H9 (cell line): ENCODE measurements at regions not wholly inside any gene's neighbourhood (a gene's known extent, or its start where the extent isn't known, plus 50 kb on each side); places are given as distances from the start of the nearest gene placed in this dataset.

Source experiments
- DNase-seq: peaks from one replicate; pipeline ENCODE4 v3.0.0-alpha.2; 2017
- H2AFZ ChIP-seq: one replicate; pipeline ENCODE4 v1.6.1; 2013; ENCODE audit warnings: mild to moderate bottlenecking, low read length, control low read depth, moderate library complexity
- H2AK5ac ChIP-seq: 2 replicates; pipeline ENCODE4 v1.6.1; 2013; ENCODE audit warnings: low read length, control low read depth, mixed read lengths; ENCODE audit not compliant: insufficient read length
- H2BK120ac ChIP-seq: one replicate; pipeline ENCODE4 v1.6.1; 2013; ENCODE audit warnings: low read depth, mild to moderate bottlenecking, low read length, control low read depth, inconsistent platforms; ENCODE audit not compliant: poor library complexity, severe bottlenecking
- H2BK12ac ChIP-seq: 2 replicates; pipeline ENCODE4 v1.6.1; 2013; ENCODE audit warnings: low read length, control low read depth, mixed read lengths, low read depth; ENCODE audit not compliant: insufficient read length
- H2BK15ac ChIP-seq: 2 replicates; pipeline ENCODE4 v1.6.1; 2013; ENCODE audit warnings: low read depth, low read length, control low read depth
- H2BK20ac ChIP-seq: one replicate; pipeline ENCODE4 v1.6.1; 2013; ENCODE audit warnings: low read depth, mild to moderate bottlenecking, low read length, control low read depth, inconsistent platforms; ENCODE audit not compliant: poor library complexity, severe bottlenecking
- H2BK5ac ChIP-seq: 2 replicates; pipeline ENCODE4 v1.6.1; 2013; ENCODE audit warnings: low read length, control low read depth, mixed read lengths; ENCODE audit not compliant: insufficient read length
- H3K14ac ChIP-seq: 2 replicates; pipeline ENCODE4 v1.6.1; 2013; ENCODE audit warnings: low read length, control low read depth; ENCODE audit not compliant: insufficient read depth
- H3K18ac ChIP-seq: 2 replicates; pipeline ENCODE4 v1.6.1; 2013; ENCODE audit warnings: low read depth, mild to moderate bottlenecking, mixed read lengths, low read length, control low read depth; ENCODE audit not compliant: insufficient read length
- H3K23ac ChIP-seq: 2 replicates; pipeline ENCODE4 v1.6.1; 2013; ENCODE audit warnings: low read length, control low read depth, mixed read lengths, low read depth; ENCODE audit not compliant: insufficient read length
- H3K23me2 ChIP-seq: 2 replicates; pipeline ENCODE4 v1.6.1; 2013; ENCODE audit warnings: low read depth, mild to moderate bottlenecking, mixed read lengths, low read length, control low read depth; ENCODE audit not compliant: insufficient read length, poor library complexity, severe bottlenecking
- H3K27ac ChIP-seq: 2 replicates; pipeline ENCODE4 v1.5.1; 2013; ENCODE audit warnings: low read length, control low read depth, mixed read lengths, low read depth; ENCODE audit not compliant: insufficient read length
- H3K27me3 ChIP-seq: 2 replicates; pipeline ENCODE4 v1.6.1; 2013; ENCODE audit warnings: low read length, control low read depth, inconsistent platforms; ENCODE audit not compliant: insufficient read depth
- H3K4ac ChIP-seq: 2 replicates; pipeline ENCODE4 v1.6.1; 2013; ENCODE audit warnings: low read depth, mild to moderate bottlenecking, control low read depth, inconsistent platforms, low read length, moderate library complexity
- H3K4me1 ChIP-seq: 2 replicates; pipeline ENCODE4 v1.6.1; 2013; ENCODE audit warnings: low read length, control low read depth, inconsistent platforms; ENCODE audit not compliant: insufficient read depth
- H3K4me2 ChIP-seq: 2 replicates; pipeline ENCODE4 v1.6.1; 2013; ENCODE audit warnings: low read length, control low read depth, mixed read lengths; ENCODE audit not compliant: insufficient read length, insufficient read depth
- H3K56ac ChIP-seq: 2 replicates; pipeline ENCODE4 v1.6.1; 2013; ENCODE audit warnings: low read depth, mild to moderate bottlenecking, mixed read lengths, low read length, control low read depth; ENCODE audit not compliant: insufficient read length
- H3K79me1 ChIP-seq: 2 replicates; pipeline ENCODE4 v1.6.1; 2013; ENCODE audit warnings: low read depth, mild to moderate bottlenecking, moderate library complexity, low read length, control low read depth, inconsistent platforms; ENCODE audit not compliant: insufficient read depth, poor library complexity, severe bottlenecking
- H3K79me2 ChIP-seq: 2 replicates; pipeline ENCODE4 v1.6.1; 2013; ENCODE audit warnings: low read length, control low read depth, inconsistent platforms; ENCODE audit not compliant: insufficient read depth
- H3K9ac ChIP-seq: 2 replicates; pipeline ENCODE4 v1.6.1; 2013; ENCODE audit warnings: low read length, control low read depth, mixed read lengths; ENCODE audit not compliant: insufficient read length; ENCODE audit errors: extremely low read depth
- H3K9me3 ChIP-seq: one replicate; pipeline ENCODE4 v1.6.1; 2013; ENCODE audit warnings: low read depth, low read length, inconsistent platforms; ENCODE audit not compliant: control insufficient read depth
- H3T11ph ChIP-seq: one replicate; pipeline ENCODE4 v1.6.1; 2013; ENCODE audit warnings: mild to moderate bottlenecking, low read length, control low read depth, inconsistent platforms
- H4K20me1 ChIP-seq: one replicate; pipeline ENCODE4 v1.6.1; 2013; ENCODE audit not compliant: control insufficient read depth, insufficient read length, insufficient read depth
- H4K5ac ChIP-seq: 2 replicates; pipeline ENCODE4 v1.6.1; 2013; ENCODE audit warnings: low read depth, mild to moderate bottlenecking, mixed read lengths, low read length, control low read depth; ENCODE audit not compliant: insufficient read length
- H4K8ac ChIP-seq: replicated peaks from 2 replicates; pipeline ENCODE4 v1.6.1; 2013; ENCODE audit warnings: low read length, control low read depth, mixed read lengths, low read depth; ENCODE audit not compliant: insufficient read length
- H4K91ac ChIP-seq: 2 replicates; pipeline ENCODE4 v1.6.1; 2013; ENCODE audit warnings: low read depth, mild to moderate bottlenecking, moderate library complexity, mixed read lengths, low read length, control low read depth; ENCODE audit not compliant: insufficient read length
- H3K27ac Mint-ChIP-seq, 3 experiments: 2 replicates in 2 of 3; 3 replicates in 1 of 3; pipeline ENCODE4 v1.8.0; 2020 to 2021; ENCODE audit warnings: mixed read lengths in 3 of 3, mild to moderate bottlenecking in 1 of 3, moderate library complexity in 1 of 3
- H3K27me3 Mint-ChIP-seq: 2 replicates; pipeline ENCODE4 v1.8.0; 2021; ENCODE audit warnings: low read depth, mild to moderate bottlenecking, moderate library complexity, mixed read lengths
- H3K36me3 Mint-ChIP-seq, 3 experiments: 2 replicates in 2 of 3; 3 replicates in 1 of 3; pipeline ENCODE4 v1.8.0; 2020 to 2021; ENCODE audit warnings: low read depth in 3 of 3, mixed read lengths in 3 of 3; ENCODE audit not compliant: insufficient read depth in 1 of 3
- H3K4me1 Mint-ChIP-seq, 2 experiments: 2 replicates each; pipeline ENCODE4 v1.8.0; 2020; ENCODE audit warnings: mixed read lengths in 2 of 2
- H3K4me3 Mint-ChIP-seq, 2 experiments: 2 replicates in 1 of 2; 3 replicates in 1 of 2; pipeline ENCODE4 v1.8.0; 2020 to 2021; ENCODE audit warnings: mild to moderate bottlenecking in 2 of 2, mixed read lengths in 2 of 2, moderate library complexity in 1 of 2
- H3K9me3 Mint-ChIP-seq, 2 experiments: 2 replicates in 1 of 2; 3 replicates in 1 of 2; pipeline ENCODE4 v1.8.0; 2020; ENCODE audit warnings: mild to moderate bottlenecking in 2 of 2, mixed read lengths in 2 of 2, moderate library complexity in 1 of 2
- CTCF ChIP-seq: fragments of 200-600 bp; sonication (generic); conservative IDR thresholded peaks from 3 replicates; pipeline ENCODE4 v1.8.0; 2021; ENCODE audit warnings: antibody characterized with exemption, mild to moderate bottlenecking
- WGBS: extraction: QIAGEN DNeasy Blood & Tissue Kit; methylation state at CpG from one replicate; pipeline ENCODE4 v1.1.7; 2013; ENCODE audit warnings: missing lambda C conversion rate, low lambda C conversion rate, mixed read lengths; ENCODE audit not compliant: insufficient read length; ENCODE audit errors: extremely low coverage; 5-methylcytosine and 5-hydroxymethylcytosine counted together

- Histone ChIP-seq H3K4me1 (no peaks in the 10 kb centered on the region), H2BK15ac (no peak overlapping the region), H2BK20ac (no peak overlapping the region), H3K9ac (no peak overlapping the region), H2BK120ac (no peak overlapping the region), H3K9me3 (no peaks in the 10 kb centered on the region), H3K27ac (no peak overlapping the region), H3K23me2 (no peaks in the 10 kb centered on the region), H3K56ac (no peak overlapping the region), H3T11ph (no peak overlapping the region), H2AFZ (no peak overlapping the region), H3K79me2 (no peaks in the 10 kb centered on the region), H4K20me1 (no peaks in the 10 kb centered on the region), H3K18ac (no peak overlapping the region), H3K4me2 (no peak overlapping the region), H3K14ac (no peak overlapping the region), H3K79me1 (no peaks in the 10 kb centered on the region), H2AK5ac (no peak overlapping the region), H4K8ac (no peak overlapping the region), H4K91ac (no peak overlapping the region), H3K23ac (no peak overlapping the region), H2BK5ac (no peak overlapping the region), H3K4ac (no peak overlapping the region), H4K5ac (no peak overlapping the region), H2BK12ac (no peak overlapping the region), H3K27me3 (no peaks in the 10 kb centered on the region)
- Mint-ChIP-seq H3K27ac (no peak overlapping the region; a peak in 2 of 7 replicates), H3K4me1 (peaks cover 10% of the 10 kb centered on the region in 2 experiments), H3K27me3 (peaks cover 3% of the 10 kb centered on the region; the same call in 1 of the 2 replicates), H3K36me3 (no peaks in the 10 kb centered on the region), H3K4me3 (no peak overlapping the region), H3K9me3 (no peaks in the 10 kb centered on the region)
- TF ChIP-seq CTCF = no peak
- WGBS = no CpG with 5 or more reads among the region's 6 CpGs
- DNase-seq = no peak
Measured at GRCh38 chr12:115577401-115577800, 700.1 kb downstream of the MED13L start.
